ENCODE measurements at regions not wholly inside any gene's neighbourhood (a gene's known extent, or its start where the extent isn't known, plus 50 kb on each side); places are given as distances from the start of the nearest gene placed in this dataset.

GRCh38 chr5:114686356-114686755 is 324.5 kb downstream of the KCNN2 start:
- Mint-ChIP-seq H3K4me1 (no peaks in the 10 kb centered on the region), H3K27me3 (no peaks in the 10 kb centered on the region), H3K9me3 (peaks cover 0 to 11% of the 10 kb centered on the region in 2 donors), H3K27ac (no peak overlapping the region), H3K4me3 (no peak overlapping the region)
- no peak for DNase-seq
- ATAC-seq, result no peak

GRCh38 chr5:114678778-114679177 is 316.9 kb downstream of the KCNN2 start:
- Mint-ChIP-seq H3K27ac (no peak overlapping the region), H3K4me3 (no peak overlapping the region), H3K27me3 (no peaks in the 10 kb centered on the region), H3K4me1 (no peaks in the 10 kb centered on the region), H3K9me3 (peaks cover 0 to 5% of the 10 kb centered on the region in 2 donors)
- ATAC-seq (no peak), DNase-seq (no peak)

GRCh38 chr5:114665551-114665950 is 303.7 kb downstream of the KCNN2 start:
- Mint-ChIP-seq H3K4me3 (no peak overlapping the region), H3K27me3 (no peaks in the 10 kb centered on the region), H3K9me3 (peaks cover 13 to 27% of the 10 kb centered on the region in 2 donors), H3K27ac (no peak overlapping the region), H3K4me1 (no peaks in the 10 kb centered on the region)
- DNase-seq (no peak), ATAC-seq (no peak)

- DNase-seq (no peak), ATAC-seq (no peak)
- Mint-ChIP-seq H3K4me3 (no peak overlapping the region), H3K27me3 (no peaks in the 10 kb centered on the region), H3K4me1 (no peaks in the 10 kb centered on the region), H3K9me3 (peaks cover 14 to 19% of the 10 kb centered on the region in 2 donors), H3K27ac (no peak overlapping the region)
These were observed 298.9 kb downstream of the KCNN2 start for GRCh38 chr5:114660791-114661190.

GRCh38 chr5:114658194-114658593 is 296.3 kb downstream of the KCNN2 start:
- Mint-ChIP-seq H3K9me3 (peaks cover 10 to 14% of the 10 kb centered on the region in 2 donors), H3K4me1 (no peaks in the 10 kb centered on the region), H3K27ac (no peak overlapping the region), H3K4me3 (no peak overlapping the region), H3K27me3 (no peaks in the 10 kb centered on the region)
- no peak for ATAC-seq
- no peak for DNase-seq

GRCh38 chr5:114657342-114658130 is 295.7 kb downstream of the KCNN2 start:
- Mint-ChIP-seq H3K27ac (no peak overlapping the region), H3K4me3 (no peak overlapping the region), H3K9me3 (peaks cover 9 to 13% of the 10 kb centered on the region in 2 donors), H3K4me1 (no peaks in the 10 kb centered on the region), H3K27me3 (no peaks in the 10 kb centered on the region)
- ATAC-seq (no peak), DNase-seq (no peak)

- Mint-ChIP-seq H3K27ac (no peak overlapping the region), H3K27me3 (no peaks in the 10 kb centered on the region), H3K9me3 (peaks cover 0 to 4% of the 10 kb centered on the region in 2 donors), H3K4me1 (no peaks in the 10 kb centered on the region), H3K4me3 (no peak overlapping the region)
- ATAC-seq (no peak), DNase-seq (no peak)
These were observed 288.0 kb downstream of the KCNN2 start for GRCh38 chr5:114649878-114650277.

- no peaks in the 10 kb centered on the region for H3K9me3 Mint-ChIP-seq
- no peaks in the 10 kb centered on the region for H3K27me3 Mint-ChIP-seq
- DNase-seq (no peak), ATAC-seq (no peak)
- H3K27ac Mint-ChIP-seq, result no peak overlapping the region
- H3K4me1 Mint-ChIP-seq, result no peaks in the 10 kb centered on the region
- H3K4me3 Mint-ChIP-seq, result no peak overlapping the region
These were observed 287.1 kb downstream of the KCNN2 start for GRCh38 chr5:114648940-114649339.

- no peak overlapping the region for H3K27ac Mint-ChIP-seq
- DNase-seq (no peak), ATAC-seq (no peak)
- no peaks in the 10 kb centered on the region for H3K4me1 Mint-ChIP-seq
- H3K27me3 Mint-ChIP-seq, result no peaks in the 10 kb centered on the region
- no peaks in the 10 kb centered on the region for H3K9me3 Mint-ChIP-seq
- H3K4me3 Mint-ChIP-seq, result no peak overlapping the region
These were observed 282.7 kb downstream of the KCNN2 start for GRCh38 chr5:114644576-114644975.

- Mint-ChIP-seq H3K27me3 (no peaks in the 10 kb centered on the region), H3K4me3 (no peak overlapping the region), H3K4me1 (no peaks in the 10 kb centered on the region), H3K9me3 (peaks cover 0 to 7% of the 10 kb centered on the region in 2 donors), H3K27ac (no peak overlapping the region)
- ATAC-seq (no peak), DNase-seq (no peak)
These were observed 274.4 kb downstream of the KCNN2 start for GRCh38 chr5:114636271-114636670.

- Mint-ChIP-seq H3K27me3 (no peaks in the 10 kb centered on the region), H3K9me3 (peaks cover 0 to 7% of the 10 kb centered on the region in 2 donors), H3K27ac (no peak overlapping the region), H3K4me1 (no peaks in the 10 kb centered on the region), H3K4me3 (no peak overlapping the region)
- no peak for ATAC-seq
- DNase-seq, result no peak
These were observed 273.4 kb downstream of the KCNN2 start for GRCh38 chr5:114634967-114635901.

GRCh38 chr5:114634517-114634916 is 272.6 kb downstream of the KCNN2 start:
- no peak overlapping the region for H3K4me3 Mint-ChIP-seq
- no peak for DNase-seq
- no peak for ATAC-seq
- no peaks in the 10 kb centered on the region for H3K27me3 Mint-ChIP-seq
- H3K4me1 Mint-ChIP-seq, result no peaks in the 10 kb centered on the region
- H3K27ac Mint-ChIP-seq, result no peak overlapping the region
- peaks cover 0 to 7% of the 10 kb centered on the region in 2 donors for H3K9me3 Mint-ChIP-seq

- Mint-ChIP-seq H3K27ac (no peak overlapping the region), H3K4me3 (no peak overlapping the region)
- no peak for DNase-seq
These were observed 250.5 kb downstream of the KCNN2 start for GRCh38 chr5:114612406-114612805.

GRCh38 chr5:114581136-114581535 is 219.3 kb downstream of the KCNN2 start:
- Mint-ChIP-seq H3K4me1 (no peaks in the 10 kb centered on the region), H3K27me3 (no peaks in the 10 kb centered on the region), H3K9me3 (peaks cover 7 to 9% of the 10 kb centered on the region in 2 donors), H3K27ac (no peak overlapping the region), H3K4me3 (no peak overlapping the region)
- DNase-seq, result no peak
- ATAC-seq, result no peak

More at GRCh38 chr5:114612406-114612805, 250.5 kb downstream of the KCNN2 start:
- H3K9me3 Mint-ChIP-seq, result peaks cover 9 to 26% of the 10 kb centered on the region in 2 donors
- no peaks in the 10 kb centered on the region for H3K27me3 Mint-ChIP-seq
- no peaks in the 10 kb centered on the region for H3K4me1 Mint-ChIP-seq
- no peak for ATAC-seq

- Mint-ChIP-seq H3K4me3 (no peak overlapping the region), H3K9me3 (peaks cover 4 to 7% of the 10 kb centered on the region in 2 donors), H3K27ac (no peak overlapping the region), H3K27me3 (no peaks in the 10 kb centered on the region), H3K4me1 (no peaks in the 10 kb centered on the region)
- no peak for DNase-seq
- no peak for ATAC-seq
These were observed 204.0 kb downstream of the KCNN2 start for GRCh38 chr5:114565871-114566270.

GRCh38 chr5:114565139-114565538 is 203.3 kb downstream of the KCNN2 start:
- no peak overlapping the region for H3K27ac Mint-ChIP-seq
- no peaks in the 10 kb centered on the region for H3K4me1 Mint-ChIP-seq
- H3K4me3 Mint-ChIP-seq, result no peak overlapping the region
- peaks cover 4 to 7% of the 10 kb centered on the region in 2 donors for H3K9me3 Mint-ChIP-seq
- no peak for DNase-seq
- no peaks in the 10 kb centered on the region for H3K27me3 Mint-ChIP-seq
- ATAC-seq, result no peak
